Osteocyte (in vitro differentiated cells): ENCODE measurements at regions not wholly inside any gene's neighbourhood (a gene's known extent, or its start where the extent isn't known, plus 50 kb on each side); places are given as distances from the start of the nearest gene placed in this dataset.
A peak's percentile ranks its signal among the peaks of the same experiment; 100 is the strongest.

Source experiments
- DNase-seq: peaks from one replicate; pipeline ENCODE4 v3.0.0; 2021; ENCODE audit warnings: mixed read lengths; ENCODE audit not compliant: unreplicated experiment; ENCODE audit errors: extremely low spot score
- H3K27ac Mint-ChIP-seq: one replicate; pipeline ENCODE4 v1.8.0; 2021; ENCODE audit warnings: mild to moderate bottlenecking, mixed read lengths; ENCODE audit not compliant: unreplicated experiment
- H3K27me3 Mint-ChIP-seq: one replicate; pipeline ENCODE4 v1.8.0; 2021; ENCODE audit warnings: mixed read lengths; ENCODE audit not compliant: unreplicated experiment
- H3K36me3 Mint-ChIP-seq: one replicate; pipeline ENCODE4 v1.8.0; 2021; ENCODE audit warnings: mixed read lengths; ENCODE audit not compliant: unreplicated experiment
- H3K4me1 Mint-ChIP-seq: one replicate; pipeline ENCODE4 v1.8.0; 2021; ENCODE audit warnings: mixed read lengths; ENCODE audit not compliant: unreplicated experiment
- H3K4me3 Mint-ChIP-seq: one replicate; pipeline ENCODE4 v1.8.0; 2021; ENCODE audit warnings: mild to moderate bottlenecking, moderate library complexity, mixed read lengths; ENCODE audit not compliant: unreplicated experiment
- H3K9me3 Mint-ChIP-seq: one replicate; pipeline ENCODE4 v1.8.0; 2021; ENCODE audit warnings: mixed read lengths; ENCODE audit not compliant: unreplicated experiment
- CTCF ChIP-seq: fragments of 200-600 bp; sonication (generic); IDR thresholded peaks from 2 replicates; pipeline ENCODE4 v1.5.0; 2021; ENCODE audit warnings: antibody characterized with exemption, mild to moderate bottlenecking, moderate library complexity

GRCh38 chr9:119559986-119560385 lies 190.8 kb upstream of the BRINP1 start:
- DNase-seq = no peak
- H3K27me3 Mint-ChIP-seq = no peaks in the 10 kb centered on the region

GRCh38 chr9:119559056-119559455 lies 189.8 kb upstream of the BRINP1 start:
- Mint-ChIP-seq H3K9me3 (no peaks in the 10 kb centered on the region), H3K27me3 (no peaks in the 10 kb centered on the region), H3K36me3 (no peaks in the 10 kb centered on the region), H3K4me3 (no peak overlapping the region), H3K4me1 (peaks cover 3% of the 10 kb centered on the region), H3K27ac (no peak overlapping the region)
- no peak for DNase-seq
- TF ChIP-seq CTCF = no peak

More at GRCh38 chr9:119559986-119560385, 190.8 kb upstream of the BRINP1 start:
- Mint-ChIP-seq H3K4me1 (peaks cover 3% of the 10 kb centered on the region), H3K36me3 (no peaks in the 10 kb centered on the region), H3K4me3 (no peak overlapping the region), H3K9me3 (no peaks in the 10 kb centered on the region), H3K27ac (no peak overlapping the region)
- TF ChIP-seq CTCF = no peak

- Mint-ChIP-seq H3K27me3 (no peaks in the 10 kb centered on the region), H3K9me3 (no peaks in the 10 kb centered on the region), H3K36me3 (no peaks in the 10 kb centered on the region), H3K4me3 (peak overlapping the region; percentile 71), H3K4me1 (peaks cover 3% of the 10 kb centered on the region), H3K27ac (no peak overlapping the region)
- DNase-seq = peak; percentile 90
- peak; percentile 96 for TF ChIP-seq CTCF
Measured at GRCh38 chr9:119556129-119556875, 187.1 kb upstream of the BRINP1 start.

- TF ChIP-seq CTCF = no peak
- DNase-seq = no peak
- Mint-ChIP-seq H3K9me3 (no peaks in the 10 kb centered on the region), H3K36me3 (no peaks in the 10 kb centered on the region), H3K4me1 (no peaks in the 10 kb centered on the region), H3K4me3 (no peak overlapping the region), H3K27me3 (no peaks in the 10 kb centered on the region), H3K27ac (no peak overlapping the region)
Measured at GRCh38 chr9:119544492-119544891, 175.3 kb upstream of the BRINP1 start.

- no peak for DNase-seq
- Mint-ChIP-seq H3K4me3 (no peak overlapping the region), H3K27me3 (no peaks in the 10 kb centered on the region), H3K36me3 (no peaks in the 10 kb centered on the region), H3K27ac (no peak overlapping the region), H3K4me1 (no peaks in the 10 kb centered on the region), H3K9me3 (no peaks in the 10 kb centered on the region)
- no peak for TF ChIP-seq CTCF
Measured at GRCh38 chr9:119537138-119537537, 167.9 kb upstream of the BRINP1 start.
